ENCODE measurements at regions not wholly inside any gene's neighbourhood (a gene's known extent, or its start where the extent isn't known, plus 50 kb on each side); places are given as distances from the start of the nearest gene placed in this dataset.

DNA sequence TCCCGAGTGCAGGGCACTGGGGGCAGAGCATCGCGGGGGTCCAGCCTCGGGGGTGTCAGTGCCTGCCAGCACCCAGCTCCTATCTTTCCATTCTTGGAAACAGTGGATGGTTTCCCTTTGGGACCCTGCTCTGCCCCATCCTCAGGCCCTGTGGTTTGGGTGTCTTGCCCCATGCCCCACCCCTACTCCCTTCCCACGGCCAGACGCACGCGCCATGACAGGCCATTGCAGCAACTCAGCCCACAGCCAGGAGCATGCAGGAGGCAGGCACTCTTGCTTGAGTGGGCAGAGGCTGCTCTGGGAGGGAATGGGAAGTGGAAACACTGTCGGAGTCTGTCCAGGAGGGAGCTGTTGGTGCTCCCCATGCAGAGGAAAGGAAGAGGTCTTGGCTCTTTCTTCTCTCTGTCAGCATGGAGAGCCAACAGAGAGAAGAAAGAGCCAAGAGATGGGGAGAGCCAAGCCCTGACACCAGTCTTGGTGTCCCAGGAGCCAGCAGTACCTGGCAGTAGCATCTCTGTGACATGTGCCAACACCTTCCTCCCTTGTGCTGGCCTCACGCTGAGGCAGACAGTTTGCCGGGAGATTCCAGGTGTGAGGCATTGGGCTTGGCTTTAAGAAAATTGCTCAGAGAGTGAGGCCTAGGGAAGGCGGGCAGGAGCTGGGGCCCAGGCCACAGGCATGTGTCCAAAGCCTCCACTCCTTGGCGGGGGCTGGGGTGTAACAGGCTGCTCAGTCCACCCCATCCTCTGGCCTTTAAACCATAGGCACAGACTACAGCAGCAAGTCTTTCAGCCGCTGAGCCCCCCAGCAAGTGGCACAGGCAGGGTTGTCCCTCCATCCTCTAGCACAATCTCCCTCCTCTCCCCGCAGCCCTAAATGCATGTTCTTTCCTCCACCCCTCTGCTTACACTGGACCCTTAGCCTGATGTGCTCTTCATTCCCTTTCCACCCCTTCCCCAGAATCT is 86.7 kb upstream of the UQCRFS1 start:
- ATAC-seq (no peak), DNase-seq (peak; percentile 45)
- peaks cover 3% of the 10 kb centered on the region for H3K27me3 ChIP-seq
- intact Hi-C loops (cut with DNase I) = no loop called here
- no peaks in the 10 kb centered on the region for H3K4me1 ChIP-seq
- H3K36me3 ChIP-seq = no peaks in the 10 kb centered on the region
- H3K4me3 ChIP-seq = no peak overlapping the region
- no peak overlapping the region for H3K27ac ChIP-seq
- H3K9me3 ChIP-seq = no peaks in the 10 kb centered on the region
- TF ChIP-seq, protein P1, sequence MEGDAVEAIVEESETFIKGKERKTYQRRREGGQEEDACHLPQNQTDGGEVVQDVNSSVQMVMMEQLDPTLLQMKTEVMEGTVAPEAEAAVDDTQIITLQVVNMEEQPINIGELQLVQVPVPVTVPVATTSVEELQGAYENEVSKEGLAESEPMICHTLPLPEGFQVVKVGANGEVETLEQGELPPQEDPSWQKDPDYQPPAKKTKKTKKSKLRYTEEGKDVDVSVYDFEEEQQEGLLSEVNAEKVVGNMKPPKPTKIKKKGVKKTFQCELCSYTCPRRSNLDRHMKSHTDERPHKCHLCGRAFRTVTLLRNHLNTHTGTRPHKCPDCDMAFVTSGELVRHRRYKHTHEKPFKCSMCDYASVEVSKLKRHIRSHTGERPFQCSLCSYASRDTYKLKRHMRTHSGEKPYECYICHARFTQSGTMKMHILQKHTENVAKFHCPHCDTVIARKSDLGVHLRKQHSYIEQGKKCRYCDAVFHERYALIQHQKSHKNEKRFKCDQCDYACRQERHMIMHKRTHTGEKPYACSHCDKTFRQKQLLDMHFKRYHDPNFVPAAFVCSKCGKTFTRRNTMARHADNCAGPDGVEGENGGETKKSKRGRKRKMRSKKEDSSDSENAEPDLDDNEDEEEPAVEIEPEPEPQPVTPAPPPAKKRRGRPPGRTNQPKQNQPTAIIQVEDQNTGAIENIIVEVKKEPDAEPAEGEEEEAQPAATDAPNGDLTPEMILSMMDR (IDR thresholded peaks at IDR 0.05) = no peak

DNA sequence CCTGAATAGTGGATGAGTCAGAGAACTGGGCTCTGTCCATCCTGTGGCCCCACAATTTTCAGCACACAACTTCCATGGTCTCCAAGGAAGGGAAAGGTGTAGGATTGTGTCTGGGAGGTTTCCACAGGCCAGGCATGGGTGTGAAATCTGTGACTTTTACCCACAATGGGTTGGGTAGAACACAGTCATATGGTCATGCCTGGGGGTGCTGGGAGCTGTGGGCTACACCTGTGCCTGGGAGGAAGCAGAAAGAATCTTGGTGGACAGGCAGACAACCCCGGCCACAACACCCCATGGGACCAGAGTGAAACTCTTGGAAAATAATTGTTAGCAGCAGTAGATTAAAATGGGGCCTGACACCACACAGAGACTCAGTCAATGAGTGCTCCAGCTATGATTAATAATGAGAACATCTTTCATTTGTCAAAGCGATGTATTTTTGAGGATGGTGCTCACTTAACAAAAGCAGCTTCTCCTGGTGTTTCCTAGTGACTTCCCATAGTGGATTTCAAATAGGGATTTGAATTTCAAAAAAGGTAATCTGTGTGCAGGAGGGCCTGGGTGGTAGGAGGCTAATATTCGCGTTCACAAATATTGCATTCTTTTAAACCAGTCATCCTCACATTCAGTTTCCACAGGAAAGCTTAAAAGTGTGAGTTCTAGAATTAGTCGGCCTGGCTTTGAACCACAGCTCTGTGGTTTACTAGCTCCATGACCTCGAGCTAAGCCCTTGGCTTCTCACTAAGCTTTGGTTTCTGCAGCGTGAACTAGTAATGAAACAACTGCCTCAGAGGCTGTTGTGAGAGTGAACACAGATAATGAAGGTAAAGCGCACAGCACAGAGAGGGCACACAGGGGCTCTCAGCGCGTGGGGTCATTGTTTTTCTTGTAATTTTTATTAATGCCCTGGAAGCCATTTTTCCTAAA is 89.3 kb upstream of the UQCRFS1 start:
- Histone ChIP-seq H3K27ac (no peak overlapping the region), H3K36me3 (no peaks in the 10 kb centered on the region), H3K27me3 (peaks cover 16% of the 10 kb centered on the region), H3K4me1 (no peaks in the 10 kb centered on the region), H3K9me3 (no peaks in the 10 kb centered on the region), H3K4me3 (no peak overlapping the region)
- TF ChIP-seq, protein P1 (IDR thresholded peaks at IDR 0.05) = no peak
- intact Hi-C loops (cut with DNase I) = no loop called here
- DNase-seq (peak; percentile 8), ATAC-seq (no peak)

DNA sequence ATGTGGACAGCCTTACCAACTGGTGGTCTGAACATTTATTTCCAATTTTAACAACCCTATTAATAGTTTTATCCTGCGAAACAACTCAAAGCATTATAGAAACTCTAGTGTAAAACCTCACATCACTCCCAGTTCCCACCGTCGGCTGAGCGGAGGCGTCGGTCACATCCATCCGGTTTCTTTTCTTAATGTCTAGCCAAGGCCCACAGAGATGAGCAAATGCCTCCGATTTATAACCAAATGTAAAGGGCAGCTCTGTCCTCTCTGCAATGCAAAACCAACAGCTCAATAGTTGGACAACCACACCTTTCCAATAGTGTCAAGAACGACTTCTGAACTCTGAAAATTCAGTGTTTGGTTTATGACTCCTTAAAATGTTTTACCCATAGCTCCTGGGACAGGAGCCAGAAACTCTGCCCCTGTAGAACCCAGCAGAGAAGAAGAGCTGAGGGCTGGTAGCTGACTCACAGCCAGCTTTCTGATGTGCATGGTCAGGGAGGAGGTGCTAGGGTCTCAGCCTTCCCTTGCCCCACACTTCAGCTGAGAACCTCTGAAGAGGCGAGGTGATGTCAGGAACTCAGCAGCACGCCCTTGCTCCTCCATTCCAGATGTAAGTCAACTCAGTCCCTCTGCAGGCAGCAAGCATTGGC is 90.2 kb upstream of the UQCRFS1 start:
- H3K36me3 ChIP-seq = no peaks in the 10 kb centered on the region
- no peaks in the 10 kb centered on the region for H3K9me3 ChIP-seq
- ATAC-seq = no peak
- TF ChIP-seq, protein P1 (IDR thresholded peaks at IDR 0.05) = no peak
- H3K4me3 ChIP-seq = no peak overlapping the region
- H3K27ac ChIP-seq = no peak overlapping the region
- intact Hi-C loops (cut with DNase I) = no loop called here
- DNase-seq = peak; percentile 33
- peaks cover 18% of the 10 kb centered on the region for H3K27me3 ChIP-seq
- no peaks in the 10 kb centered on the region for H3K4me1 ChIP-seq

DNA sequence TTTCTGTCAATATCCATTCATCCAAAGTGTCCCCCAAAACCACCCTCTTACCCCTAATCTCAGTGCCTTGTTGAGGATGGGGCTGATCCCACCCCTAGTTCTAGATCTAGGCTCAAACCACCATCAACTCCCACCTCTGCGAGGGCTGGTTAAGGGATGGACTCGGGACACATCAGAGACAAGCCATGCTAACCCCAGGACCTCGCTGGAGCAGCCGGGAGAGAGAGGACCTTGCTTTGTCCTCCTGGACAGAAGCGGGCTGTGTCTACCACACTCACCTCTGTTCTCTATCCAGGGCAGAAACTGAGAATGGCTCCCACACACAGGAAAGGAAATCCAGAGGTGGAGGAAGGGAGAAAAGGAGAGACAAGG is 90.8 kb upstream of the UQCRFS1 start:
- ATAC-seq (no peak), DNase-seq (peak; percentile 20)

DNA sequence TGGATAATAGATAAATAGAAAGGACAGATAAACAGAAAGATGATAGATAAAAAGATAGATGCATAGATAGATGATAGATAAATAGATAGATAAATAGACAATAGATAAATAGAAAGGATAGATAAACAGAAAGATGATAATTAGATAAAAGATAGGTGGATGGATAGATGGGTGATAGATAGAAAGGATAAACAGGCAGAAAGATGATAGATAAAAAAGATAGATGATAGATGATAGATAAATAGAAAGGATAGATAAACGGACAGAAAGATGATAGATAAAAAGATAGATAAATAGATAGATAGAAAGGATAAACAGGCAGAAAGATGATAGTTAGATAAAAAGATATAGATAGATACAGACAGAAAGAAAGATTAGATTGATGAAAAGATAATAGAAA is 92.3 kb upstream of the UQCRFS1 start:
- intact Hi-C loops (cut with DNase I) = no loop called here
- Histone ChIP-seq H3K27me3 (peaks cover 28% of the 10 kb centered on the region), H3K4me1 (no peaks in the 10 kb centered on the region), H3K27ac (no peak overlapping the region), H3K4me3 (no peak overlapping the region), H3K9me3 (no peaks in the 10 kb centered on the region), H3K36me3 (no peaks in the 10 kb centered on the region)
- TF ChIP-seq, protein P1 (IDR thresholded peaks at IDR 0.05) = no peak
- DNase-seq (no peak), ATAC-seq (no peak)

More for the DNA sequence above, 90.8 kb upstream of the UQCRFS1 start:
- no peak overlapping the region for H3K4me3 ChIP-seq
- H3K27me3 ChIP-seq = peaks cover 22% of the 10 kb centered on the region
- H3K27ac ChIP-seq = no peak overlapping the region
- H3K9me3 ChIP-seq = no peaks in the 10 kb centered on the region
- TF ChIP-seq, protein P1 (IDR thresholded peaks at IDR 0.05) = no peak
- intact Hi-C loops (cut with DNase I) = no loop called here
- no peaks in the 10 kb centered on the region for H3K36me3 ChIP-seq
- H3K4me1 ChIP-seq = no peaks in the 10 kb centered on the region
